ENCODE measurements at regions not wholly inside any gene's neighbourhood (a gene's known extent, or its start where the extent isn't known, plus 50 kb on each side); places are given as distances from the start of the nearest gene placed in this dataset.
A peak's percentile ranks its signal among the peaks of the same experiment; 100 is the strongest.

GRCh38 chr13:111515635-111516034 is 195.2 kb downstream of the TEX29 start:
- in situ Hi-C loops (cut with MboI; ENCODE audit: low pct_unique_long_range_greater_than_20kb, low sequenced_read_pairs, unreplicated experiment), result no loop called here
- DNase-seq (ENCODE audit: low spot score), result no peak
- no peak for TF ChIP-seq CTCF (IDR thresholded peaks at IDR 0.05; ENCODE audit: extremely low read depth, insufficient read depth, missing control alignments)

GRCh38 chr13:111516712-111517640 is 196.5 kb downstream of the TEX29 start:
- in situ Hi-C loops (cut with MboI; ENCODE audit: low pct_unique_long_range_greater_than_20kb, low sequenced_read_pairs, unreplicated experiment), result no loop called here
- no peak for DNase-seq (ENCODE audit: low spot score)
- TF ChIP-seq CTCF (IDR thresholded peaks at IDR 0.05; ENCODE audit: extremely low read depth, insufficient read depth, missing control alignments), result no peak

- no peak for DNase-seq (ENCODE audit: low spot score)
- TF ChIP-seq CTCF (IDR thresholded peaks at IDR 0.05; ENCODE audit: extremely low read depth, insufficient read depth, missing control alignments), result no peak
- in situ Hi-C loops (cut with MboI; ENCODE audit: low pct_unique_long_range_greater_than_20kb, low sequenced_read_pairs, unreplicated experiment), result no loop called here
Measured at GRCh38 chr13:111517641-111518010, 197.2 kb downstream of the TEX29 start.

- in situ Hi-C loops (cut with MboI; ENCODE audit: low pct_unique_long_range_greater_than_20kb, low sequenced_read_pairs, unreplicated experiment), result no loop called here
- no peak for DNase-seq (ENCODE audit: low spot score)
- peak; percentile 7 for TF ChIP-seq CTCF (IDR thresholded peaks at IDR 0.05; ENCODE audit: extremely low read depth, insufficient read depth, missing control alignments)
Measured at GRCh38 chr13:111518161-111518792, 197.8 kb downstream of the TEX29 start.

GRCh38 chr13:111519041-111519440 is 198.6 kb downstream of the TEX29 start:
- in situ Hi-C loops (cut with MboI; ENCODE audit: low pct_unique_long_range_greater_than_20kb, low sequenced_read_pairs, unreplicated experiment), result no loop called here
- DNase-seq (ENCODE audit: low spot score), result no peak
- TF ChIP-seq CTCF (IDR thresholded peaks at IDR 0.05; ENCODE audit: extremely low read depth, insufficient read depth, missing control alignments), result no peak

- in situ Hi-C loops (cut with MboI; ENCODE audit: low pct_unique_long_range_greater_than_20kb, low sequenced_read_pairs, unreplicated experiment), result no loop called here
- no peak for DNase-seq (ENCODE audit: low spot score)
- TF ChIP-seq CTCF (IDR thresholded peaks at IDR 0.05; ENCODE audit: extremely low read depth, insufficient read depth, missing control alignments), result no peak
Measured at GRCh38 chr13:111519490-111520170, 199.2 kb downstream of the TEX29 start.
